ENCODE measurements at regions not wholly inside any gene's neighbourhood (a gene's known extent, or its start where the extent isn't known, plus 50 kb on each side); places are given as distances from the start of the nearest gene placed in this dataset.

GRCh38 chr21:41579692-41580091, 71.7 kb upstream of the TMPRSS2 start:
- H3K36me3 ChIP-seq (ENCODE audit: control insufficient read depth, insufficient read depth, low read length), result no peaks in the 10 kb centered on the region
- H2AFZ ChIP-seq, result no peak overlapping the region
- no peak overlapping the region for H3K27ac ChIP-seq
- no peaks in the 10 kb centered on the region for H3K79me2 ChIP-seq
- H3K4me3 ChIP-seq (ENCODE audit: low read depth, low read length), result no peak overlapping the region
- TF ChIP-seq CTCF (IDR thresholded peaks at IDR 0.05), result no peak
- H3K9ac ChIP-seq, result no peak overlapping the region
- no peaks in the 10 kb centered on the region for H3K27me3 ChIP-seq (ENCODE audit: control insufficient read depth, insufficient read depth, low read length)
- no peaks in the 10 kb centered on the region for H3K9me3 ChIP-seq (ENCODE audit: control insufficient read depth, low read length)
- no peaks in the 10 kb centered on the region for H3K4me1 ChIP-seq
- H3K4me2 ChIP-seq (ENCODE audit: low read length), result no peak overlapping the region

- H3K27ac ChIP-seq, result no peak overlapping the region
- no peaks in the 10 kb centered on the region for H3K4me1 ChIP-seq
- no peak overlapping the region for H3K4me3 ChIP-seq (ENCODE audit: low read depth, low read length)
- no peaks in the 10 kb centered on the region for H3K27me3 ChIP-seq (ENCODE audit: control insufficient read depth, insufficient read depth, low read length)
- H3K79me2 ChIP-seq, result no peaks in the 10 kb centered on the region
- no peaks in the 10 kb centered on the region for H3K9me3 ChIP-seq (ENCODE audit: control insufficient read depth, low read length)
- H3K9ac ChIP-seq, result no peak overlapping the region
- H2AFZ ChIP-seq, result no peak overlapping the region
- no peak for TF ChIP-seq CTCF (IDR thresholded peaks at IDR 0.05)
- H3K36me3 ChIP-seq (ENCODE audit: control insufficient read depth, insufficient read depth, low read length), result no peaks in the 10 kb centered on the region
- no peak overlapping the region for H3K4me2 ChIP-seq (ENCODE audit: low read length)
These were observed 70.8 kb upstream of the TMPRSS2 start for GRCh38 chr21:41578716-41579115.

DNA sequence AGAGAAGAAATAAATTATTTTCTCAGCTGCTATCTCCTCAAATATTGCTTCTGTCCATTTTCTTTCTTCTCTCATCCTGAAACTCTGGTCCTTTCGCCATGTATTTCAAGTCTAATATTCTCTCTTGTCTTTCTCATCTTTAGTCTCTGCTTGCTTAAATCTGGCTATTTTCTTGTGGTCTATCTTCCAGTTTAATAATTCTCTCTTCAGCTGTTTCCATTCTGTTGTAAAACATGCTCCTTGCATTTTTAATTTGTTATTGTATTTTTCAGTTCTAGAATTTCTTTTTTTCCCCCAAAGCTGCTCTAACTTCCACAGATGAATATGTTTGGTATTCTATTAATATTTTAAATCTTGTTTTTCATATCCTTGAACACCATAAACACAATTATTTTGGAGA, 70.1 kb upstream of the TMPRSS2 start:
- H3K79me2 ChIP-seq, result no peaks in the 10 kb centered on the region
- H3K4me2 ChIP-seq (ENCODE audit: low read length), result no peak overlapping the region
- H3K27ac ChIP-seq, result no peak overlapping the region
- H2AFZ ChIP-seq, result no peak overlapping the region
- H3K4me3 ChIP-seq (ENCODE audit: low read depth, low read length), result no peak overlapping the region
- no peaks in the 10 kb centered on the region for H3K4me1 ChIP-seq
- H3K9ac ChIP-seq, result no peak overlapping the region
- no peaks in the 10 kb centered on the region for H3K36me3 ChIP-seq (ENCODE audit: control insufficient read depth, insufficient read depth, low read length)
- no peaks in the 10 kb centered on the region for H3K9me3 ChIP-seq (ENCODE audit: control insufficient read depth, low read length)
- TF ChIP-seq CTCF (IDR thresholded peaks at IDR 0.05), result no peak
- no peaks in the 10 kb centered on the region for H3K27me3 ChIP-seq (ENCODE audit: control insufficient read depth, insufficient read depth, low read length)

DNA sequence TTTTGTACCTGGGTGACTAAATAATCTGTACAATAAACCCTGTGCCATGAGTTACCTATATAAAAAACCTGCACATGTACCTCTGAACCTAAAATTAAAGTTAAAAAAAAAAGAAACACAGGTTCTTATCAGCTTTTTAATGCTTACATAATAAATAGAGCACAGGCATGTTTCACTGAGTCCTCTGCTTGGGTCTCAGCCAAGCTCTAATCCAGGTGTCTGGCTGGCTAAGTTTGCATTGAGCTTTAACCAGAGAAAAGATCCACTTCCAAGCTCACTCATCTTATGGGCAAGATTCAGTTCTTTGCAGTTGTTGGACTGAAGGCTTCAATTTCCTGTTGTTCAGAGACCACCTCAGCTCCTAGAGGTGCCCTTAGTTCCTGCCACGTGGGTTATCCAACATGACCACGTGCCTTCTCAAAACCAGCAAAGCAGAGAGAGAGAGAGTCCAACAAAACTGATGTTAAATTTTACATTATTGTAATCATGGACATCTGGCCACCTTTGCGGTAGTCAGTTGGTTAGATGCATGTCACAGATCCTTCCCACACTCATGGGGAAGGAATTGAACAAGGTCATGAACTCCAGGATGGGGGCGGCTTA, 68.2 kb upstream of the TMPRSS2 start:
- no peaks in the 10 kb centered on the region for H3K36me3 ChIP-seq (ENCODE audit: control insufficient read depth, insufficient read depth, low read length)
- no peaks in the 10 kb centered on the region for H3K4me1 ChIP-seq
- no peaks in the 10 kb centered on the region for H3K27me3 ChIP-seq (ENCODE audit: control insufficient read depth, insufficient read depth, low read length)
- no peak for TF ChIP-seq CTCF (IDR thresholded peaks at IDR 0.05)
- no peak overlapping the region for H3K27ac ChIP-seq
- no peak overlapping the region for H3K4me3 ChIP-seq (ENCODE audit: low read depth, low read length)
- no peak overlapping the region for H3K9ac ChIP-seq
- H3K79me2 ChIP-seq, result no peaks in the 10 kb centered on the region
- H3K4me2 ChIP-seq (ENCODE audit: low read length), result no peak overlapping the region
- no peaks in the 10 kb centered on the region for H3K9me3 ChIP-seq (ENCODE audit: control insufficient read depth, low read length)
- no peak overlapping the region for H2AFZ ChIP-seq

All from parathyroid adenoma (tissue), 2 donors.